ENCODE measurements at regions not wholly inside any gene's neighbourhood (a gene's known extent, or its start where the extent isn't known, plus 50 kb on each side); places are given as distances from the start of the nearest gene placed in this dataset.
"Not testable (repeated sequence)": the region's sequence is repeated elsewhere in the genome, so short reads cannot be mapped to it uniquely, and the experiment has no call there.

GRCh38 chr12:113726254-113726819 lies 239.8 kb downstream of the RBM19 start:
- no peak for DNase-seq

GRCh38 chr12:113725557-113725876 lies 240.6 kb downstream of the RBM19 start:
- no peak for DNase-seq

DNA sequence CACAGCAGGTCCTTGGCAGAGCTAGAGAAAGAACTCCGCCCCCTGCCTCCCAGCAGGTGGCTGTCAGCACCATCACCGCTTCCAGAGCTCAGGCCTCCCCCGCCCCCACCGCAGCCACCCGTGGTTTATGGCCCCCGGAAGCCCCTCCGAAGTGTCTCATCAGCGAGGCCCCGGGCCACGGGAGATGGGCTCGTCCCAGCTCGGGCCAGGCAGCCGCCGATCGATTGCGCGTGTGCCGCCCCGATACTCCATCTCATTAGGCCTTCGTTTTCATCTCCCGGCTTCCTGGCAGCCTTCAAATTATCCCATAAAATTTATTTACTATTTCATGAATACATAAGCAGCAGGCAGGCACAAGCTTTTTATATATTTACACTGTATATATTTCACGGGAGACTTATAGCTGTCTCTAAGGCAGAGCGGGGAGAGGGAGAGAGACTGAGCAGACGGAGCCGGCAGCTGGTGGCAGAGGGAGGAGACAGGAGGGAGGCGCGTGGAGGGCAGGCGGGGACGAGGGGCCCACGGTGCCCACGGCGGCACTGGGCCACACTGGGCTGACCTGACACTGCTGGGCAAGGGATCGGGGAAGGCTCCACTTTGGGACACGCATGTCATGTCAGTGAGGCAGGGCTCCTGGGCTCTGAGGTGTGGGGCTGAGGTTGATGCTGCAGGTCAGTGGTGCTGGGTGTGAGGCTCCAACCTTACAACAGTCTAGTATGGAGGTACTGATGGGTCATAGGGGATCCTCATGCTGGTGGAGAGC lies 241.2 kb downstream of the RBM19 start:
- peak in 1 of 2 experiments; percentile 42 for DNase-seq

DNA sequence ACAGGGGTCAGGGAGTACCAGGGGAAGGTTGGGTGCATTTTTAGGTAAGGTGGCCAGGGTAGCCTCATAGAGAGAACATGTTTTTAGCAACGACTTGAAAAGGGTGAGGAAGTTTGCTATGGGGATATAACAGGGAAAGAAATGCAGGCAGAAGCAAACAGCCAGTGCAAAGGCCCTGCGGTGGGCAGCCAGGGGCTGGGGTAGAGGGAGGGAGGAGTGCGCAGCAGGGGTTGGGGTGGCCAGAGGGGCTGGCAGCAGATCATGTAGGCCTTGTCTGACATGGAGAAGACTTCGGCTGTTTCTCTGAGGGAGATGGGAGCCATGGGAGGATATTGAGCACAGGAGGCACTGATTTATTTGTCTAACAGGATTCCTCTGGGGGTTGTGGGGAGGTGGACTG lies 242.5 kb downstream of the RBM19 start:
- DNase-seq, result no peak

DNA sequence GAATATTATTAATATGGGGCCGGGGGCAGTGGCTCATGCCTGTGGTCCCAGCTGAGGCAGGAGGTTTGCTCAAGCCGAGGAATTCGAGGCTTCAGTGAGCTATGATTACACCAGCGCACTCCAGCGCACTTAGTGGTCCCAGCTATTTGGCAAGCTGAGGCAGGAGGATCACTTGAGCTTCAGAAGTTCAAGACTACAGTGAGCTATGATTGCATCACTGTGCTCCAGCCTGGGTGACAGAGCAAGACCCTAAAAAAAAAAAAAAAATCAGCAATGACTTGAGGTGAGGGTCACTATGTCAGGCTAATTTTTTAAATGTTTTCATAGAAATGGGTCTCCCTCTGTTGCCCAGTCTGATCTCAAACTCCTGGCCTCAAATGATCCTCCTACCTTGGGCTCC lies 243.4 kb downstream of the RBM19 start:
- no peak for DNase-seq

DNA sequence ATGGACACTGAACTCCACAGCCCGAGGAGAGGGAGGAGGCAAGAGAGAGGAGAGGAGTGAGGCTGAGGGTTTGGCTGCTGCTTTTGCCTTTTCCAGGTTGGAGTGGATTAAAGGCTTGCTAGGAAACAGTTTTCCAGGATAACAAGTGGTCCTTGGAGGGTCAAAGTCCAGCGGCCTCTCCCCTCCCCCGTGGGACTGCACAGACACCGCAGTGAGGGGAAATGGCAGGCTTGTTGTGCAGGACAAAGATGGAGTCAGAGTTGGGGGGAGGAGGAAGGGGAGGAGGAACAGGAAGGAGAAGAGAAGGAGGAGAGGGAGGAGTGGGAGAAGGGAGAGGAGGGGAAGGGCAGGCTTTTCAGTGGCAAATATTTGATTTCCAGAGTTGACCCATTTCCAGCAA lies 245.5 kb downstream of the RBM19 start:
- no peak for DNase-seq

GRCh38 chr12:113719911-113720591 lies 246.1 kb downstream of the RBM19 start:
- no peak for DNase-seq

DNA sequence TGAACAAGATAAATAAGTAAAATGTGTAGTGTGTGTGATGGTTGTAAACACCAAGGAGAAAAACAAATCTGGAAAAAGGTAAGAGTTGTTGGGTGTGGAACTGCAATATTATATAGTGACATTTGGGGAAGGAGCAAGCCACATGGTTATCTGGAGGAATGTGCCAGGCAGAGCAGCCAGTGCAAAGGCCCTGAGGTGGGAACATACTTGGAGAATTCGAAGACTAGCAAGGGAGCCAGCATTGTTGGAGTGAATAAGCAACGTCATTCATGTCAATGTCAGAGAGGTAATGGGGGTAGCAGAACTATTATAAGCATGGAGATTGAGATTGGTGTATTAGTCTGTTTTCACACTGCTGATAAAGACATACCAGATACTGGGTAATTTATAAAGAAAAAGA lies 241.5 kb upstream of the LHX5 start:
- no peak for DNase-seq

DNA sequence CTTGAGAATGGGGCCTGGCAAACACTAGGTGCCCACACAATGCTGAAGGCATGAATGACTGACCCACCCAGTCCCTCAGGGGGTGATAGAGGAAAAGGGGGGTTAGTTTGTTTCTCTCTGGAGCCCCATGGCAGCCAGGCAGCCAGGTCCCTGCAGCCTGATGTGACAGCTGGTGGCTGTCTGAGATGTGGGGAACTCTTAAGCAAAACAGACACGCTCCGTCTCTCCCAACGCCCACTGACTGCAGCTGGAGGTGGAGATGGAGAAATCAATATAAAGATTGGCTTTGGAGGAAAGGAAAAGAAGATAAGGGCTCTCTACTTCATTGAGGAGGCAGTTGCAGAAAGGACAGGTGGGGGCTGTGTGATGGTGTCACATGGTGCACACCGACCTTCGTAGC lies 240.8 kb upstream of the LHX5 start:
- no peak for DNase-seq

DNA sequence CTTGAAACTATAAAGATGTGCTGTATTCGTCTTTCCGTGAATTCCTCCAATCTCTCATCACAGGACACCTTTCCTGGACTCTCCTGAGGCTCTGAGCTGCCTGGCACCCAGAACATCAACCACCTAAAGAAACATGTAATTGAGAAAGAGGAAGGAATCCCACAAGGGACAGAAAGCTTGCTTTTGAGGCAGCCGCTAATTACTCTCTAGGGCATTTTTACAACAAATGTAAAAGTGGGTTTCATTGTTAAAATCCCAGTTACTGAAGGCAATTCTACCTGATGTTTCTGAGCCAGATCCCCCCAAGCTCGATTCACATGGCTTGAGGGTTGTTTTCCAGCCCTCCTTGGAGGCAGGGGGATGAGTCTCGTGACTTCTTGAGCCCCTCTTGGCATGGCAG lies 238.5 kb upstream of the LHX5 start:
- DNase-seq, result no peak

DNA sequence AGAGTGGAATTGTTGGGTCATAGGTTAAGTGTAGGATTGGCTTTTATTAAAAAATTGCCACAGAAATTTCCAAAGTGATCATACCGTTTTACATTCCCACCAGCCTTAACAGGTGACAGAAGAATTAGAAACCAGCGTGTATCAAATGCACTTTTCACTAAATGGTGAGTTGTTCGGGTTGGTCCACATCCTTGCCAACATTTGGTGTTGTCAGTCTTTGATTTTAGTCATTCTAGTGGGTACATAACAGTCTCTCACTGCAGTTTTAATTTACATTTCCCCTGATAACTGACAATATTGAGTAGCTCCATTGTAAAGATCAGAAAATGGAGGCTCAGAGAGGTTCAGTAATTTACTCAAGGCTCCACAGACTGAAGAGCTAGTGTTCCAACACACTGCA lies 237.8 kb upstream of the LHX5 start:
- DNase-seq, result no peak

DNA sequence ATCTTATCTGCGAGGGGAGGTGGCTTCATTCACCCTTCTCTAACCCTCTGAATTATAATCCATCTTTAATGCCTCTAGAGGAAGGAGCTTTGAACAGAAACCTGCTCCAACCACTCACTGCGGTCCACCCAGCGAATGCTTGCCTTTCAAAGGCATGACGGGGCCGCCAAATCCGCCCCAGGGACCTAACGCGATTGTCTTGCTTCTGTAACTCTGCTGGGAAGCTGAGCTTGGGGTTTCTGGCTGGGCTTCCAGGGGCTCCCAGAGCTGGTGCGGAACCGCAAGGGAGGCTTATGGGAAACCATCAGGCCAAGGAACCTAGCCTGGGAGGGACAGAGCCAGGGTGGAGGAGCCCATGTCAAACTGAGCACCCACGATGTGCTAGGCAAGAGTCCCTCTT lies 231.2 kb upstream of the LHX5 start:
- no peak for DNase-seq

DNA sequence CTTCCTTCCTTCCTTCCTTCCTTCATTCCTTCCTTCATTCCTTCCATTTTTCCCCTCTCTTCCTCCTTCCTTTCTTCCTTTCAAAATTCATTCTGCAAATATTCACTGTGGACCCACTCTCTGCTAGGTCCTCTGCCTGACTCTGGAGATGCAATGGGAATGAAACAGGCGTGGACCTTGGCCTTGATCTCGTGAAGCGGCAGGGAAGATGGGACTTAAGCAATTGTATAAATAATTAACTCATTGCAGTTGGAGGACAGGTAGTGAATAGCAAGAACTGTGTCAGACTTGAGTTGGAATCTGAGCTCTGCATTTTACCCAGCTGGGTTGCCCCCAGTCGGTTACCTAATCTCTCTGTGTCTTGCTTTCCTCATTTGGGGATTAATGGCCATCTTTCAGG lies 230.6 kb upstream of the LHX5 start:
- no peak for DNase-seq

- DNase-seq, result no peak
These were observed 229.3 kb upstream of the LHX5 start for GRCh38 chr12:113700943-113701342.

DNA sequence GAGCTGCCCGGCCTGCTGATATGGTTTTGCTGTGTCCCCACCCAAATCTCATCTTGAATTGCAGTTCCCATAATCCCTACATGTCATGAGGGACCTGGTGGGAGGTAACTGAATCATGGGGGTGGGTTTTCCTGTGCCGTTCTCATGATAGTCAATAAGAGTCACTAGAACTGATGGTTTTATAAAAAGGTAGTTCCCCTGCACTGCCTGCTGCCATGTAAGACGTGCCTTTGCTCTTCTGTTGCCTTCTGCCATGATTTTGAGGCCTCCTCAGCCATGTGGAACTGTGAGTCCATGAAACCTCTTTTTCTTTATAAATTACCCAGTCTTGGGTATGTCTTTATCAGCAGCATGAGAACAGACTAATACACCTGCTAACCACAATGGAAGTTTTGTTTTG lies 228.3 kb upstream of the LHX5 start:
- not testable (repeated sequence) for DNase-seq

- DNase-seq, result no peak
These were observed 226.8 kb upstream of the LHX5 start for GRCh38 chr12:113698510-113698858.

GRCh38 chr12:113697651-113698509 lies 226.2 kb upstream of the LHX5 start:
- no peak for DNase-seq

- no peak for DNase-seq
These were observed 225.4 kb upstream of the LHX5 start for GRCh38 chr12:113697104-113697503.

GRCh38 chr12:113693693-113694092 lies 222.0 kb upstream of the LHX5 start:
- DNase-seq, result no peak

- no peak for DNase-seq
These were observed 217.5 kb upstream of the LHX5 start for GRCh38 chr12:113689047-113689610.

- no peak for DNase-seq
These were observed 216.6 kb upstream of the LHX5 start for GRCh38 chr12:113688313-113688712.

GRCh38 chr12:113684908-113685782 lies 213.5 kb upstream of the LHX5 start:
- no peak for DNase-seq
